Hematopoietic multipotent progenitor cell treated with erythropoietin and hydrocortisone succinate and interleukin-3 and kit ligand, for 8 days (in vitro differentiated cells): ENCODE measurements at regions not wholly inside any gene's neighbourhood (a gene's known extent, or its start where the extent isn't known, plus 50 kb on each side); places are given as distances from the start of the nearest gene placed in this dataset.
"Not testable (repeated sequence)": the region's sequence is repeated elsewhere in the genome, so short reads cannot be mapped to it uniquely, and the experiment has no call there.

ENCODE experiments used
- DNase-seq: peaks from one replicate; pipeline ENCODE4 v3.0.0-alpha.2; 2015

- no peak for DNase-seq
Measured at GRCh38 chr19:20287070-20287469, 120.1 kb downstream of the ZNF486 start.

- DNase-seq, result not testable (repeated sequence)
Measured at GRCh38 chr19:20285876-20286275, 118.9 kb downstream of the ZNF486 start.

DNA sequence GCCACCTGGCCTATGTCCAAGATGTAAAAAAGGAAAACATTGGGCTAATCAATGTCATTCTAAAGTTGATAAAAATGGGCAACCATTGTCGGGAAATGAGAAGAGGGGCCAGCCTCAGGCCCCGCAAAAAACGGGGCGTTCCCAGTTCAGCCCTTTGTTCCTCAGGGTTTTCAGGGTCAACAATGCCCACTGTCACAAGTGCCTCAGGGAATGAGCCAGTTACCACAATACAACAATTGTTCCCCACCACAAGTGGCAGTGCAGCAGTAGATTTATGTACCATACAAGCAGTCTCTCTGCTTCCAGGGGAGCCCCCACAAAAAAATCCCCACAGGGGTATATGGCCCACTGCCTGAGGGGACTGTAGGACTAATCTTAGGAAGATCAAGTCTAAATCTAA is 112.5 kb downstream of the ZNF486 start:
- no peak for DNase-seq

- no peak for DNase-seq
Measured at GRCh38 chr19:20278342-20278741, 111.3 kb downstream of the ZNF486 start.

DNA sequence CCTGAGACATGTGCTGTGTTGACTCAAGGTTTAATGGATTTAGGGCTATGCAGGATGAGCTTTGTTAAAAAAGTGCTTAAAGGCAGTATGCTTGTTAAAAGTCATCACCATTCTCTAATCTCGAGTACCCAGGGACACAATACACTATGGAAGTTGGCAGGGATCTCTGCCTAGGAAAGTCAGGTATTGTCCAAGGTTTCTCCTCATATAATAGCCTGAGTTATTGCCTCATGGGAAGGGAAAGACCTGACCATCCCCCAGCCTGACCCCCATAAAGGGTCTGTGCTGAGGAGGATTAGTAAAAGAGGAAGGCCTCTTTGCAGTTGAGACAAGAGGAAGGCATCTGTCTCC is 109.7 kb downstream of the ZNF486 start:
- DNase-seq, result not testable (repeated sequence)

DNA sequence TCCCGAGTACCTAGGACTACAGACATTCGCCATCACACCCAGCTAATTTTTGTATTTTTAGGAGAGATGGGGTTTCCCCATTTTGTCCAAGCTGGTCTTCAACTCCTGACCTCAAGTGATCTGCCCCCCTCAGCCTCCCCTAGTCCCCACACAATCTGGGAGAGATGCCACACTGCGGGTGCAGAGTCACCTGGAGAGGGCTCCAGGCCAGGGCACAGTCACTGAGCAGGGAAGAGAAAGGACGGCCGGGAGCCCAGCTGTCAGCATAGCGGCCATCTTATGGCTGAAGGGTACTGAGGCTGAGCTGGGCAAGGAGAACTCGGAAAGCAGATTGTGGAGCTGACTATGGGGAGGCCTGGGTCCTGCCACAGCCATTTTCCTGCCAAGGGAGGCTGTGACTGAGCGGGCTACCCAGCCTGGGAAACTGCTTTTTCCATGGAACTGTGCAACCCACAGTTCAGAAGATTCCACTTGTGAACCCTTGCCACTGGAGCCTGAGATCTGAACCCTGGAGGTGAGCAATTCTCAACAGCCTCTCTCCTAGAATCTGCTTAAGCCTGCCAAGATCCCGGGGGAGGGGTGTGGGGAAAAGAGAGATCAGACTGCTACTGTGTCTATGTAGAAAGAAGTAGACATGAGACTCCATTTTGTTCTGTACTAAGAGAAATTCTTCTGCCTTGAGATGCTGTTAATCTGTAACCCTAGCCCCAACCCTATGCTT is 109.2 kb downstream of the ZNF486 start:
- DNase-seq, result no peak

DNA sequence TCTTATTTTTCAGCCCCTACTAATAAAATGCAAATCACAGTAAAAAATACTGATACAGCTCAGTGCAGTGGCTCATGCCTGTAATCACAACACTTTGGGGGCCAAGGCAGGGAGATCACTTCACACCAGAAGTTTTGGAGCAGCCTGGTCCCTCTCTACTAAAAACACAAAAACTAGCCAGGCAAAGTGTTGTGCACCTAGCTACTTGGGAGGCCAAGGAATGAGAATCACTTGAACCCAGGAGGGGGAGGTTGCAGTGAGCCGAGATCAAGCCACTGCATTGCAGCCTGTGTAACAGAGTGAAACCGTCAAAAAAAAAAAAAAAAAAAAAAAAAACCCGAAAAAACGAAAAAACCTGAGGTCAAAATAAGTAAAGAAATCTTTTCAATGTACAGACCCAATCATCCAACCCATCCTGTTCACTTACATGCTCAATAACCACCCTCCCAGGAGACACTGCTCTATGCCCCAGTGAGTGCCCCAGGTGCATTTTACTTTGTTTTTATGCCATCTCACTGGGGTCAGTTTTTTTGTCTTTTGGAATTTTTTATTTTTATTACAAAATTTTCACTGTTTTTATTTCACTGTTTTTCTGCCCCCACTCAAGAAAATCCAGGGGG is 107.0 kb downstream of the ZNF486 start:
- DNase-seq, result no peak

- DNase-seq, result no peak
Measured at GRCh38 chr19:20273376-20273775, 106.4 kb downstream of the ZNF486 start.

DNA sequence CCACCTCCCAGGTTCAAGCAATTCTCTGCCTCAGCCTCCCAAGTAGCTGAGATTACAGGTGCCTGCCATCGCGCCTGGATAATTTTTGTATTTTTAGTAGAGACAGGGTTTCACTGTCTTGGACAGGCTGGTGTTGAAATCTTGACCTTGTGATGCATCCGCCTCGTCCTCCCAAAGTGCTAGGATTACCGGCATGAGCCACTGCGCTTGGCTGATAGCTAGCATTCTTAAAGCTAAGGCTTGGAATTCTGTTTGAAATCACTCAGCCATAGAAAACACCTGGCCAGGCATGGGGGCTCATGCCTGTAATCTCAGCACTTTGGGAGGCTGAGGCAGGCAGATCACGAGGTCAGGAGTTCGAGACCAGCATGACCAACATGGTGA is 105.6 kb downstream of the ZNF486 start:
- not testable (repeated sequence) for DNase-seq

GRCh38 chr19:20271927-20272626 is 105.1 kb downstream of the ZNF486 start:
- not testable (repeated sequence) for DNase-seq

GRCh38 chr19:20271215-20271926 is 104.4 kb downstream of the ZNF486 start:
- no peak for DNase-seq

- DNase-seq, result no peak
Measured at GRCh38 chr19:20269461-20269860, 102.4 kb downstream of the ZNF486 start.

DNA sequence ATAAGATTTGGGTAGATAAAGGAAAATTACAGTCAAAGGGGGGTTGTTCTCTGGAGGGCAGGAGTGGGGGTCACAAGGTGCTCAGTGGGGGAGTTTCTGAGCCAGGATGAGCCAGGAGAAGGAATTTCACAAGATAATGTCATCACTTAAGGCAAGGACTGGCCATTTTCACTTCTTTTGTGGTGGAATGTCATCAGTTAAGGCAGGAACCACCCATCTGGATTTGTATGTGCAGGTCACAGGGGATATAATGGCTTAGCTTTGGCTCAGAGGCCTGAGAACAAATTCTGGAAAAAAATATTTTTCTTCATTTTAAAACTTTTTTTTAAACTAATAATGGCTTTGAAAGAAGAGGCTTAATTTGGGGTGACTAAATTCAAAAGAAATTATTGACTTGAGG is 94.5 kb downstream of the ZNF486 start:
- DNase-seq, result not testable (repeated sequence)

GRCh38 chr19:20260738-20261137 is 93.7 kb downstream of the ZNF486 start:
- not testable (repeated sequence) for DNase-seq

DNA sequence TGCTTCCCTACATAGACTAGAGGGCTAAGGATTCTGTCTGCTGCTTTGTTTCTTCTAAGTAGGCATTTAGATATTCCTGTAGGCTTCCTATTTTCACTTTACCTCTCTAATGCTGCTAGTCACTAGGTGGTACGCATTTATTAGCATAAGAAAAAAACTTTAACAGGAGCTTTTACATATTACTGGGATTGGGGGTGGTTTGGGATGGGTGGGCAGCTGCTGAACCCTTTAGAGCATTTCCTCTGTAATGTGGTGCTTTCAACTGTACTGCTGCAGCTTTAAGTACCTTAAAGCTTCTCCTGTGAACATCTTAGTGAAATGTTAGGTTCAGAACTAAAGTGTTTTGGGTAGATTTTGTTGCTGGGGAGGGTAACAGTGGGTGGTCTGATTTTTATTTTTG is 92.6 kb downstream of the ZNF486 start:
- DNase-seq, result no peak

GRCh38 chr19:20256606-20257005 is 89.6 kb downstream of the ZNF486 start:
- no peak for DNase-seq

DNA sequence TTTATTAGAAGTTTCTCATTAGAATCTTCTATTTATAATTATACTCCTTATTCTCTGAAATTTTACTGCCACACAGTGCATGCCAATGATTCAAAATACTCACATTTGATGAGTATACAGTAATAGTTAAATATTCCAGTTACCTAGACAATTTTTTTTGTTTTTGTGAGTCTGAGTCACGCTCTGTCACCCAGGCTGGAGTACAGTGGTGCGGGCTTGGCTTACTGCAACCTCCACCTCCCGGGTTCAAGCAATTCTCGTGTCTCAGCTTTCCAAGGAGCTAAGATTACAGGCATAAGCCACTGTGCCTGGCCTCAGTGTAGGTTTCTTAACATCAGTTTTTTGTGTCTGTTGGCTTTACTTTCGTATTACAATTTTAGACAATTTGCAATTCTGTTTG is 87.1 kb downstream of the ZNF486 start:
- no peak for DNase-seq

DNA sequence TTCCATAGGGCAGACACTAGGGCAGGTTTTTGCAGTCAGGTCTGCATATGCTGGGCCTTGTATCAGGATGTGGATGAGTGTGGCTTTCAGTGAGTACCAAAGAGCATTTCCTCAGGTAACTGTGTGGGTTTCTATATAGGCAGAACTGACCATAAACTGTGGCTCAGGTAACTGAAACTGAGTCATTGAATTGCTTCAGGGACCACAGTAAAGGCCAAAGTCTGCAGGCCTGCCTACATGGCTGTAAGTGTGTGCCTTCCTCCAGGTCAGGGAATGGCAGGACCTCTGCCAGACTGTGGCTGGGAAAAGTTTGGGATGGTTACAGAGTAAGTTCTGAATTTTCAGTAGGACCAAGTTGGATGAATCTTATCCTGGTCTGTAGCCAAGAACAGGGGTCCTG is 85.6 kb downstream of the ZNF486 start:
- DNase-seq, result no peak

DNA sequence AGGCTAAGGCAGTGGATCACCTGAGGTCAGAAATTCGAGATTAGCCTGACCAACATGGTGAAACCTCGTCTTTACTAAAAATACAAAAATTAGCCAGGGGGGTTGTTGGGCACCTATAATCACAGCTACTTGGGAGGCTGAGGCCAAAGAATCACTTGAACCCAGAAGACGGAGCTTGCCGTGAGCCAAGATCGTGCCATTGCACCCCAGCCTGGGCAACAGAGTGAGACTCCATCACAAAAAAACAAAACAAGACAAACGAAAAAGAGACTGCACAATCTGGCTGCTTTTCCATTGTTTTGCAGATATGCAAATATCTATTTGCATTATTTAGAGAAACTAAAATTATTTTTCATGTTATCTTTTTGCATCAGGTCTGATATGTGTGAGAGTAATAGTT is 83.6 kb downstream of the ZNF486 start:
- no peak for DNase-seq

DNA sequence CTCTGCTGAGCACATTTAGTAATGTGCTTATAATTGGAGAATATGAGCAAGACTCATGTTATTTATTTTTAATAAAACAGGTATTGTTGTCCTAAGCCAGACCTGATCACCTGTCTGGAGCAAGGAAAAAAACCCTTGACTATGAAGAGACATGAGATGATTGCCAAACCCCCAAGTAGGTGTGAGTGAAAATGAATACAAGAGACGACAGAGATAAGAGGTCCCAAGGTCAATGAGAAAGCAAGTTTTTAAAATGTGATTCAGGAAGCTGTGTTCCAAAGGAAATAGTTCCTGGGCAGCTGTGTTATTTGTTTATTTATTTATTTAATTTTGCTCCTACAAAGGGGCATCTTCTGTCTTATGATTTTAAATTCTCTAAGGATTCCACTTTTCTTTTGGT is 83.1 kb downstream of the ZNF486 start:
- DNase-seq, result no peak
